ENCODE measurements at regions not wholly inside any gene's neighbourhood (a gene's known extent, or its start where the extent isn't known, plus 50 kb on each side); places are given as distances from the start of the nearest gene placed in this dataset.
"Not testable (repeated sequence)": the region's sequence is repeated elsewhere in the genome, so short reads cannot be mapped to it uniquely, and the experiment has no call there.

GRCh38 chr13:85549819-85550218 is 249.4 kb downstream of the SLITRK6 start:
- no peak for TF ChIP-seq CTCF (IDR thresholded peaks at IDR 0.05; ENCODE audit: low read depth, low read length)

GRCh38 chr13:85548845-85549244 is 250.4 kb downstream of the SLITRK6 start:
- not testable (repeated sequence) for H3K4me3 ChIP-seq (ENCODE audit: low read depth, low read length)

More at GRCh38 chr13:85549819-85550218, 249.4 kb downstream of the SLITRK6 start:
- H3K4me3 ChIP-seq (ENCODE audit: low read depth, low read length): no peak overlapping the region

GRCh38 chr13:85545771-85546170 is 253.4 kb downstream of the SLITRK6 start:
- TF ChIP-seq CTCF (IDR thresholded peaks at IDR 0.05; ENCODE audit: low read depth, low read length): no peak
- H3K4me3 ChIP-seq (ENCODE audit: low read depth, low read length): no peak overlapping the region

- H3K4me3 ChIP-seq (ENCODE audit: low read depth, low read length): no peak overlapping the region
- no peak for TF ChIP-seq CTCF (IDR thresholded peaks at IDR 0.05; ENCODE audit: low read depth, low read length)
Measured at GRCh38 chr13:85544756-85545155, 254.5 kb downstream of the SLITRK6 start.

GRCh38 chr13:85543144-85543543 is 256.1 kb downstream of the SLITRK6 start:
- H3K4me3 ChIP-seq (ENCODE audit: low read depth, low read length): no peak overlapping the region
- no peak for TF ChIP-seq CTCF (IDR thresholded peaks at IDR 0.05; ENCODE audit: low read depth, low read length)

- no peak overlapping the region for H3K4me3 ChIP-seq (ENCODE audit: low read depth, low read length)
- no peak for TF ChIP-seq CTCF (IDR thresholded peaks at IDR 0.05; ENCODE audit: low read depth, low read length)
Measured at GRCh38 chr13:85541476-85541875, 257.7 kb downstream of the SLITRK6 start.

GRCh38 chr13:85538957-85539356 is 260.3 kb downstream of the SLITRK6 start:
- H3K4me3 ChIP-seq (ENCODE audit: low read depth, low read length): no peak overlapping the region
- no peak for TF ChIP-seq CTCF (IDR thresholded peaks at IDR 0.05; ENCODE audit: low read depth, low read length)

GRCh38 chr13:85537601-85538000 is 261.6 kb downstream of the SLITRK6 start:
- no peak overlapping the region for H3K4me3 ChIP-seq (ENCODE audit: low read depth, low read length)

More at GRCh38 chr13:85537601-85538000, 261.6 kb downstream of the SLITRK6 start:
- no peak for TF ChIP-seq CTCF (IDR thresholded peaks at IDR 0.05; ENCODE audit: low read depth, low read length)
